D721Med (cell line): ENCODE measurements at regions not wholly inside any gene's neighbourhood (a gene's known extent, or its start where the extent isn't known, plus 50 kb on each side); places are given as distances from the start of the nearest gene placed in this dataset.

ENCODE experiments used
- DNase-seq: peaks from one replicate; pipeline ENCODE4 v3.0.0; 2011; ENCODE audit warnings: low spot score; ENCODE audit not compliant: insufficient read length
- FAIRE-seq: peaks from 2 replicates; lab custom pipeline; 2011; peaks lifted over from hg19 to GRCh38; lab: Jason Lieb, UNC
- CTCF ChIP-seq: IDR thresholded peaks from 2 replicates; pipeline ENCODE4 v1.5.1; 2012; ENCODE audit warnings: mild to moderate bottlenecking, control low read depth; ENCODE audit not compliant: insufficient read depth; ENCODE audit errors: missing control alignments

- DNase-seq, result no peak
- FAIRE-seq, result no peak
- no peak for TF ChIP-seq CTCF
Measured at GRCh38 chr16:63613701-63614100, 1508.2 kb downstream of the CDH11 start.

GRCh38 chr16:63612462-63613227 lies 1509.2 kb downstream of the CDH11 start:
- no peak for TF ChIP-seq CTCF
- no peak for DNase-seq
- FAIRE-seq, result no peak

GRCh38 chr16:63606778-63607177 lies 1515.1 kb downstream of the CDH11 start:
- DNase-seq (no peak), FAIRE-seq (no peak)
- no peak for TF ChIP-seq CTCF

- FAIRE-seq, result no peak
- TF ChIP-seq CTCF, result no peak
Measured at GRCh38 chr16:63602206-63602927, 1519.5 kb downstream of the CDH11 start.

GRCh38 chr16:63596716-63597115 lies 1525.1 kb downstream of the CDH11 start:
- DNase-seq (no peak), FAIRE-seq (no peak)
- no peak for TF ChIP-seq CTCF

More at GRCh38 chr16:63602206-63602927, 1519.5 kb downstream of the CDH11 start:
- no peak for DNase-seq

GRCh38 chr16:63592852-63593251 lies 1529.0 kb downstream of the CDH11 start:
- FAIRE-seq (no peak), DNase-seq (no peak)
- TF ChIP-seq CTCF, result no peak

GRCh38 chr16:63581570-63581969 lies 1540.3 kb downstream of the CDH11 start:
- DNase-seq, result no peak
- TF ChIP-seq CTCF, result no peak
- FAIRE-seq, result no peak
